ENCODE measurements at regions not wholly inside any gene's neighbourhood (a gene's known extent, or its start where the extent isn't known, plus 50 kb on each side); places are given as distances from the start of the nearest gene placed in this dataset.

- no peaks in the 10 kb centered on the region for H3K4me1 ChIP-seq (ENCODE audit: control insufficient read depth, insufficient read depth, low read length)
- peaks cover 5 to 8% of the 10 kb centered on the region in 2 donors for H3K27me3 Mint-ChIP-seq (ENCODE audit: low read depth in 2 of 2)
- H3K27ac Mint-ChIP-seq = no peak overlapping the region
- no peaks in the 10 kb centered on the region for H3K9me3 ChIP-seq (ENCODE audit: control insufficient read depth, insufficient read depth, low read length)
- H3K36me3 ChIP-seq (ENCODE audit: control insufficient read depth, insufficient read depth, low read length) = no peaks in the 10 kb centered on the region
- H3K9me3 Mint-ChIP-seq = no peaks in the 10 kb centered on the region
- DNase-seq (no peak), ATAC-seq (no peak)
- no peaks in the 10 kb centered on the region for H3K36me3 Mint-ChIP-seq
- no peaks in the 10 kb centered on the region for H3K27me3 ChIP-seq (ENCODE audit: control insufficient read depth, insufficient read depth, low read length)
- no peak overlapping the region for H3K4me3 Mint-ChIP-seq
- TF ChIP-seq CTCF (IDR thresholded peaks at IDR 0.05) = no peak
- intact Hi-C loops (cut with micrococcal nuclease) = no loop called here
- H3K4me1 Mint-ChIP-seq = peaks cover 4 to 6% of the 10 kb centered on the region in 2 donors
- H3K4me3 ChIP-seq (ENCODE audit: low read length) = no peak overlapping the region
- H3K27ac ChIP-seq (ENCODE audit: low read length) = no peak overlapping the region
- 67% methylated on average over 1 of the region's 2 CpGs for WGBS (ENCODE audit: insufficient coverage)
These were observed 253.3 kb downstream of the KCNRG start for GRCh38 chr13:50268500-50268899.

- H3K36me3 ChIP-seq (ENCODE audit: control insufficient read depth, insufficient read depth, low read length) = no peaks in the 10 kb centered on the region
- no peak for DNase-seq
- no peaks in the 10 kb centered on the region for H3K36me3 Mint-ChIP-seq
- H3K4me1 ChIP-seq (ENCODE audit: control insufficient read depth, insufficient read depth, low read length) = no peaks in the 10 kb centered on the region
- H3K27ac ChIP-seq (ENCODE audit: low read length) = no peak overlapping the region
- no peak overlapping the region for H3K4me3 ChIP-seq (ENCODE audit: low read length)
- no peak for ATAC-seq
- H3K27ac Mint-ChIP-seq = no peak overlapping the region
- H3K9me3 ChIP-seq (ENCODE audit: control insufficient read depth, insufficient read depth, low read length) = no peaks in the 10 kb centered on the region
- no peaks in the 10 kb centered on the region for H3K9me3 Mint-ChIP-seq
- peaks cover 0 to 4% of the 10 kb centered on the region in 2 donors for H3K4me1 Mint-ChIP-seq
- no CpG with 5 or more reads among the region's 1 CpG for WGBS (ENCODE audit: insufficient coverage)
- no peak for TF ChIP-seq CTCF (IDR thresholded peaks at IDR 0.05)
- intact Hi-C loops (cut with micrococcal nuclease) = no loop called here
- no peak overlapping the region for H3K4me3 Mint-ChIP-seq
- peaks cover 6 to 8% of the 10 kb centered on the region in 2 donors for H3K27me3 Mint-ChIP-seq (ENCODE audit: low read depth in 2 of 2)
- no peaks in the 10 kb centered on the region for H3K27me3 ChIP-seq (ENCODE audit: control insufficient read depth, insufficient read depth, low read length)
These were observed 258.9 kb downstream of the KCNRG start for GRCh38 chr13:50274181-50274580.

GRCh38 chr13:50275392-50276063, 260.3 kb downstream of the KCNRG start:
- Mint-ChIP-seq H3K27me3 (ENCODE audit: low read depth in 2 of 2) (peaks cover 6 to 8% of the 10 kb centered on the region in 2 donors), H3K36me3 (no peaks in the 10 kb centered on the region), H3K9me3 (no peaks in the 10 kb centered on the region), H3K4me1 (peaks cover 0 to 4% of the 10 kb centered on the region in 2 donors), H3K4me3 (no peak overlapping the region), H3K27ac (no peak overlapping the region)
- H3K4me1 ChIP-seq (ENCODE audit: control insufficient read depth, insufficient read depth, low read length) = no peaks in the 10 kb centered on the region
- no peak overlapping the region for H3K4me3 ChIP-seq (ENCODE audit: low read length)
- H3K27me3 ChIP-seq (ENCODE audit: control insufficient read depth, insufficient read depth, low read length) = no peaks in the 10 kb centered on the region
- ATAC-seq (no peak), DNase-seq (no peak)
- H3K36me3 ChIP-seq (ENCODE audit: control insufficient read depth, insufficient read depth, low read length) = no peaks in the 10 kb centered on the region
- intact Hi-C loops (cut with micrococcal nuclease) = no loop called here
- WGBS (ENCODE audit: insufficient coverage) = 100% methylated on average over 1 of the region's 1 CpG
- H3K27ac ChIP-seq (ENCODE audit: low read length) = no peak overlapping the region
- no peak for TF ChIP-seq CTCF (IDR thresholded peaks at IDR 0.05)
- no peaks in the 10 kb centered on the region for H3K9me3 ChIP-seq (ENCODE audit: control insufficient read depth, insufficient read depth, low read length)

GRCh38 chr13:50276550-50276949, 261.3 kb downstream of the KCNRG start:
- intact Hi-C loops (cut with micrococcal nuclease) = no loop called here
- no peak overlapping the region for H3K27ac Mint-ChIP-seq

More at GRCh38 chr13:50276550-50276949, 261.3 kb downstream of the KCNRG start:
- H3K9me3 Mint-ChIP-seq = no peaks in the 10 kb centered on the region
- no peaks in the 10 kb centered on the region for H3K36me3 ChIP-seq (ENCODE audit: control insufficient read depth, insufficient read depth, low read length)
- ATAC-seq (no peak), DNase-seq (no peak)
- H3K4me1 ChIP-seq (ENCODE audit: control insufficient read depth, insufficient read depth, low read length) = no peaks in the 10 kb centered on the region
- H3K9me3 ChIP-seq (ENCODE audit: control insufficient read depth, insufficient read depth, low read length) = no peaks in the 10 kb centered on the region
- peaks cover 7 to 12% of the 10 kb centered on the region in 2 donors for H3K27me3 Mint-ChIP-seq (ENCODE audit: low read depth in 2 of 2)
- WGBS (ENCODE audit: insufficient coverage) = 100% methylated on average over 2 of the region's 2 CpGs
- no peak overlapping the region for H3K4me3 ChIP-seq (ENCODE audit: low read length)
- no peaks in the 10 kb centered on the region for H3K36me3 Mint-ChIP-seq
- peaks cover 0 to 4% of the 10 kb centered on the region in 2 donors for H3K4me1 Mint-ChIP-seq
- no peak overlapping the region for H3K27ac ChIP-seq (ENCODE audit: low read length)
- H3K4me3 Mint-ChIP-seq = no peak overlapping the region
- H3K27me3 ChIP-seq (ENCODE audit: control insufficient read depth, insufficient read depth, low read length) = no peaks in the 10 kb centered on the region
- TF ChIP-seq CTCF (IDR thresholded peaks at IDR 0.05) = no peak
